Omental fat pad (tissue), 3 donors: ENCODE measurements at regions not wholly inside any gene's neighbourhood (a gene's known extent, or its start where the extent isn't known, plus 50 kb on each side); places are given as distances from the start of the nearest gene placed in this dataset.

Source experiments
- ATAC-seq: fragments of 150-250 bp; one replicate; pipeline ENCODE4 v1.9.1; 2016; ENCODE audit warnings: mild to moderate bottlenecking, moderate library complexity; ENCODE audit not compliant: low FRiP score
- DNase-seq: peaks from one replicate; pipeline ENCODE4 v3.0.0-alpha.2; 2019; ENCODE audit warnings: low spot score
- TF ChIP-seq, protein P1 (sequence below), 3 donors: fragments of 450-650 bp; IDR thresholded peaks; one replicate each; pipeline ENCODE4 v1.5.1; 2016 to 2017; ENCODE audit warnings: antibody characterized with exemption in 3 of 3, mild to moderate bottlenecking in 3 of 3, moderate library complexity in 2 of 3

DNA sequence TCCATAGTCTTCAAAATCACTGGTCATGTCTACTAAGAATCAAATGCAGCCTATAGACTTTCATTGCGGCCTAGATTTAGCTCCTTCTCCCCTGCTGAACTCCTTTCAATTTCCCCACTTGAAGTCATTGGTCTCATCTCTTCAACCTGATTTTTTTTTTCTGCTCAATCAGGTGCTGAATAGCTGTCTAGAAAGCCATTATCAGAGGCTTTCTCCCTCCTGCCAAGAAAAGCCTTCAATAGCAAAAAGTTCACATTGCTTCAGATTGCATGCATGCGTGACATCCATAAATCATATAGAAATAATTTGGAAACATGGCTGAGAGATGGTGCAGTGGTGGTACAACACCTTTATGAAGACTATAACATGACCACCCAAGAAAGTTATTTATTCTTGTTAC is 316.2 kb downstream of the PLK2 start:
- TF ChIP-seq, protein P1, sequence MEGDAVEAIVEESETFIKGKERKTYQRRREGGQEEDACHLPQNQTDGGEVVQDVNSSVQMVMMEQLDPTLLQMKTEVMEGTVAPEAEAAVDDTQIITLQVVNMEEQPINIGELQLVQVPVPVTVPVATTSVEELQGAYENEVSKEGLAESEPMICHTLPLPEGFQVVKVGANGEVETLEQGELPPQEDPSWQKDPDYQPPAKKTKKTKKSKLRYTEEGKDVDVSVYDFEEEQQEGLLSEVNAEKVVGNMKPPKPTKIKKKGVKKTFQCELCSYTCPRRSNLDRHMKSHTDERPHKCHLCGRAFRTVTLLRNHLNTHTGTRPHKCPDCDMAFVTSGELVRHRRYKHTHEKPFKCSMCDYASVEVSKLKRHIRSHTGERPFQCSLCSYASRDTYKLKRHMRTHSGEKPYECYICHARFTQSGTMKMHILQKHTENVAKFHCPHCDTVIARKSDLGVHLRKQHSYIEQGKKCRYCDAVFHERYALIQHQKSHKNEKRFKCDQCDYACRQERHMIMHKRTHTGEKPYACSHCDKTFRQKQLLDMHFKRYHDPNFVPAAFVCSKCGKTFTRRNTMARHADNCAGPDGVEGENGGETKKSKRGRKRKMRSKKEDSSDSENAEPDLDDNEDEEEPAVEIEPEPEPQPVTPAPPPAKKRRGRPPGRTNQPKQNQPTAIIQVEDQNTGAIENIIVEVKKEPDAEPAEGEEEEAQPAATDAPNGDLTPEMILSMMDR (IDR thresholded peaks at IDR 0.05): no peak

DNA sequence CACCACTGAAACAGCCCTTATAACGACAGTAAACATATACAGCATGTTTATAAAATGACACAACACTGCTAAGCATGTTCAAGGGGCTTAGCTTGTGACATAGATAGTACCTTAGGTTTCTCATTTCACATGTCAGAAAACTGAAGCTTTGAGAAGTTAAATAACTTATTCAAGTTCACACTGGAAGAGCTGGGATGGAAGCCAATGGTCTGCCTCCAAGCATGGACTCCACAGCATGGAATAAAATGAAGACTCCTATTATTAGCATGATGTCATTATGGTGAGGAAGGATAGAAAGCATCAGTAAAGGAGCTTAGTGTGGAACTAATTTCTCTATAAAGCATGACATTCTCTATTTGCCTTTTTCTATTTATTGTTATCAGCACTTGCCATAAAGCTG is 316.7 kb downstream of the PLK2 start:
- TF ChIP-seq, protein P1 (IDR thresholded peaks at IDR 0.05): no peak
- no peak for ATAC-seq
- DNase-seq: no peak

More for the DNA sequence above, 316.2 kb downstream of the PLK2 start:
- ATAC-seq (no peak), DNase-seq (no peak)

DNA sequence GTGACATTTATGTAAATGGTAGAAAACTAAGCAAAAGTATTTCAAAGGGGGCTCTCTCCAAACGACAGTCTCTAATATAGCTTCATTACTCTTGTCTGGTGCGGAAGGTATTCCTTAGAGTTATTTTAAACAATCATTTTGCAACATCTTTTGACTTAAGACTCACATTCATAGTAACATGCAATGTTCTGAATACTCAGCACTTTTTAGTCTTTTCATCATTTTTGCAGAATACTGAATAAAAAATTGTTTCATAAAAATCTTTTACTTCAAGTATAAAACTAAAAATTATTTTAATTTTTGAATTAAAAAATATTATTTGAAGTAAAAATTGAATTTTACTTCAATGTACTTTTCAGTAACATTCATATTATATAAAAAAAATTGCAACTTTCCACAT is 321.1 kb downstream of the PLK2 start:
- TF ChIP-seq, protein P1 (IDR thresholded peaks at IDR 0.05): no peak

DNA sequence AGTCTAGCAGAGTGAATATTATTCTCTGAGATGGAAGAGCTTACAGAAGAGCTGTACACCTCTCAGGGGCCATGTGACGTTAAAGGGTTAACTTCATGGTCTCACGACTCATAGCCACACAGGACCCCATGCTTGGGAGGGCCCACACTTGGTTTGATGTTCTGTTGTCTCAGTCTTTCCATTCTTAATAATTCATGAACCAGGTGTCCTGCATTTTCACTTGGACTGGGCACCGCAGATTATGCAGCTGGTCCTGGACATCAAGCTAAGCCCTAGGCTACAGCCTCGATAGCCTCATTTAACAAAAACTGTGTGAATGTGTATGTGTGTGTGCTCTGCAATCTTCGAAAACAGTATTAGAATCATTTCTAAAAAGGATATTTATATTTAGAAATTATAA is 323.5 kb downstream of the PLK2 start:
- DNase-seq (no peak), ATAC-seq (no peak)
- TF ChIP-seq, protein P1 (IDR thresholded peaks at IDR 0.05): no peak

More for the DNA sequence above, 321.1 kb downstream of the PLK2 start:
- DNase-seq (no peak), ATAC-seq (no peak)

DNA sequence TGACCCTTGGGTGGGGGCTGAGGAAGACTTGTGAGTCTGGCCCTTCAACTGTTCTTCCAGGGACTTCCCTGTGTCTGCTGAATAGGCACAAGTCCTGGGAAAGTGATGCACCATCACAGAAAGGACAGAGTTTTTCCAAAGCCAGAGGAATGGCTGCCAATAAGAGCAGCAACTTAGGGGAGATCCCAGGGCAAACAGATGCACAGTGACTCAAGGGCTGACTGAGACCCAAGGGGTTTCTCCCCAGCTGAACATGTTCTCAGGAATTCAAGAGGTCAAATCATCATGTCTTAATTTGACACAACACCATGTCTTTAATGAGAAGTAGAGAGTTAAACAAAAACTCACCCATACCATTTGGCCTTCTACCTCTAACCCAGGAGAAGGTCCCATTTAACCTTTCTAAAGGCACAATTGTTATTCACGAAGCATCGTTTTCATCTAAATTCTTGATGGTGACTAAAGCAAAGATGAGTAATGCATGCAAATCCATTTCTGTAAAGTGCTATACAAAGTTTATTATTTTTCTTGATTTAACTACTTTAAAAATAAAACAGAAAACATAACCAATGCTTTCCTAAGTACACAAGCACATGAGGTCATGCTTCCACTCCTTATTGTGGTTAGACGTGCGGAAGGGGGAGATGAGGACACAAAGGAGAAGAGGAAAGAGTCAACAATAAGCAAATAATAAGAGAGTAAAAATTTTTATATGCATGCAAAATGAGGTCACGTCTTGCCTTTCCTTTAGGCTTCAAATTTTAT is 324.1 kb downstream of the PLK2 start:
- DNase-seq: no peak
- TF ChIP-seq, protein P1 (IDR thresholded peaks at IDR 0.05): no peak
- ATAC-seq: no peak

DNA sequence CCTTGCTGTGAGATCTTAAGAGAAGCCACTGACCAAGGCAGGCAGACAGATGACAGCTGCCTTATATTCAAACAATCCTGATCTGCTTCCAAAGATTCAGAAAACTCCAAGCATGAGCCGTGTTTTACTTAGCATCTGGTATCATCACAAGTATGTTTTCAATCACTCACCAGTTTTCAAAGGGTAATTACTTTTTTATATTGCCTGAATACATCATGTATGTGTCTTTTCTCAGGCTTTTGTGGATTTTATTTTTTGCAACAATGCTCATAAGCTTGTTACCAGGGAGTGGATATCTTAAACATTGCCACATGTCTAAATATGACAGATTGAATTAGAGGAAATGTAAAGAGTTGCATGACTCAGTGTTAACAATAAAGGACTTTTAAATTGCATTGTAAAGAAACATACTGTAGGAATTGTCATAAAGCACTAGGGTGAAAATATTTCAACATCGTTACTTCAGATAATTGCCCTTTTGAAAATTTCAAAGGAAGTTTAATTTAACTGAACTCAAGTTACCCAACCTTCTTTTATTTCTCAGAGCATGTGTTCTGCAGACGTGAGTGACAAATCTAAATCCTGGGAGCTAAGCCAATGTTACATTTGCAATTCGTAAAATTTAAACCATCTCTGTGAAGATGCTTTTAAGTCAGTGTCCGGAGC is 326.1 kb downstream of the PLK2 start:
- no peak for ATAC-seq
- TF ChIP-seq, protein P1 (IDR thresholded peaks at IDR 0.05): no peak
- DNase-seq: no peak

DNA sequence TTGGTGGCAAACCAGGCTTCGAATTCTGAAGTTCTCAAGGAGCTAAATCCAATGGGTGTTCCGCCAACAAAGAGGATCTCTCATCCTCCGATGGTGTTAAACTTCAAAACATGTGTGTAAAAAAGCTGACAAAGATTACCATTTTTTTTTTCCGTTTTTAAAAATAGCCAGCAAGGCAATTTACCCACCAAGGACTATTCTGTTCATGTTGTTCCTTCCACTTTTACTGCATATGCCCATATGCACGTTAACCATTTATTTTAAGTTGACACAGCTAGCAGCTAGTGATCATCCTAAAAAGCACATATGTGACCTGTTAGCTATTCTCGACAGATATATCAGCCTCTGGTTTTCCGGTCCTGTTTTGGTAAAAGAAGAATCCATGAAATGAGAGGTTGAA is 326.7 kb downstream of the PLK2 start:
- no peak for ATAC-seq
- no peak for DNase-seq
- TF ChIP-seq, protein P1 (IDR thresholded peaks at IDR 0.05): no peak
